Non-pigmented ciliary epithelial cell (primary cell): ENCODE measurements at regions not wholly inside any gene's neighbourhood (a gene's known extent, or its start where the extent isn't known, plus 50 kb on each side); places are given as distances from the start of the nearest gene placed in this dataset.
"Not testable (repeated sequence)": the region's sequence is repeated elsewhere in the genome, so short reads cannot be mapped to it uniquely, and the experiment has no call there.

Experiments used
- DNase-seq: peaks from one replicate; pipeline ENCODE4 v3.0.0-alpha.2; 2010; ENCODE audit warnings: low read depth

DNA sequence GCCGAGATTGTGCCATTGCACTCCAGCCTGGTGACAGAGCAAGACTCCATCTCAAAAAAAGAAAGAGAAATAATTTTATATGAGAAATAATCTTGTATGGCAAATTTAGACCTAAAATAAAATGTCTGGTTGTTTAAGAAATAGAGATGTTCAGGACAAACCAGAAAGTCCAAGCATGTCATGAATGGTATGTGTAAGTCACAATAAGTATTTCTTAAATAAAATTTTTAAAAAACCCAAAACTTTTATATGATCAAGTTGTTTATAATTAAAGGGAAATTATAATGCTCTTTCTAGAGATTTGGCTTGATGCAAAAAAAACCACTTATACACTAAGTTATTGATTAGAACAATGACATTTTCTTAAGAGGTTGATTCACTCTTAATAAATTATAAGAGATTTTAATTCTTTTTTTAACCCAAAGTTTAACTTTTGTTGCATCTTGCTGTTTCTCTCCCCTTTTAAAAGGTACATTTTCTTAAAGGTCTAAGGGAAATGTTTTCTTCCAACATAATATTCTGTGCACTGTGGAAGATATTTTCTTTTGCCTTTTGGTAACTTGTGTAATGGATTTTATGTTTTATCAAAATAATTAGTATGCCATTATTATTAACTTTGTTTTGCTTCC, 105.7 kb downstream of the RTP4 start:
- DNase-seq: no peak

- DNase-seq: not testable (repeated sequence)
Measured at GRCh38 chr3:187466306-187466705, 98.1 kb downstream of the RTP4 start.

DNA sequence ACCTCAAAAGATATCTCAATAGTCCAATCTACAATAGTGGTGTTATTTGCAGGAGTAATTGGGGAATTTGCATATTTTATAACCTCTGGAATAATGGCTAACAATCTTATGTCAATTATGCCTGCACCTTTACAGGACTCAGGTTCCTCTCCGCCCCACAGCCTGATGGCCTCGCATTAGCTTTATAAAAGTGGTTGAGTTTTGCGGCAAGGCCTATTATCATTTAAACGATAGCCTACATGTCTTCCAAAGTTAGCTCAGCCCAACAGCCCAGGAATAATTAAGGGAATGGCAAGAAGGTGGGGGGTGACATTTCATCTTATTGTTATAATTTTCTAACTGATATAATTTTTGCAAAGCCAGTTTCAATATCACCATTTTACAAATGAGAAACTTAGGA, 97.3 kb downstream of the RTP4 start:
- no peak for DNase-seq

- DNase-seq: no peak
Measured at GRCh38 chr3:187464682-187465081, 96.5 kb downstream of the RTP4 start.

GRCh38 chr3:187458921-187459320, 90.7 kb downstream of the RTP4 start:
- DNase-seq: no peak

DNA sequence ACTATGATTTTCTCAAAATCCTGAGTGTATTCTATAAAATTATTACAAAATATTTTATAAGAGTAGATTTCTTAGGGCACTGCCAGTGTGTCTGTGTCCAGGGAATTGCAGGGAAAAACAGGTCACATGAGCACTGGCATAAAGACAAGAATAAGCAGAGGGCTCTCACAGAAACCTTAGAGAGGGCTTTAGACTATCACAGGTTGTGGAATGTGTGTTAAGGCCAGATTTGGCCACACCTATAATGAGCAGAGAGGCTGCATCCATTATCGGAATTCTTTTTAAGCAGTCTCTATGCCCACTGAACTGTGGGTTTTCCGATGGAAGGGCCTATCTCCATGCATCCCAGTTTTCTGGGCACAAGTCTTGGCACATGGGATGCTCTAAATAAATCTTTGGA, 90.2 kb downstream of the RTP4 start:
- no peak for DNase-seq

- no peak for DNase-seq
Measured at GRCh38 chr3:187456250-187456649, 88.1 kb downstream of the RTP4 start.

DNA sequence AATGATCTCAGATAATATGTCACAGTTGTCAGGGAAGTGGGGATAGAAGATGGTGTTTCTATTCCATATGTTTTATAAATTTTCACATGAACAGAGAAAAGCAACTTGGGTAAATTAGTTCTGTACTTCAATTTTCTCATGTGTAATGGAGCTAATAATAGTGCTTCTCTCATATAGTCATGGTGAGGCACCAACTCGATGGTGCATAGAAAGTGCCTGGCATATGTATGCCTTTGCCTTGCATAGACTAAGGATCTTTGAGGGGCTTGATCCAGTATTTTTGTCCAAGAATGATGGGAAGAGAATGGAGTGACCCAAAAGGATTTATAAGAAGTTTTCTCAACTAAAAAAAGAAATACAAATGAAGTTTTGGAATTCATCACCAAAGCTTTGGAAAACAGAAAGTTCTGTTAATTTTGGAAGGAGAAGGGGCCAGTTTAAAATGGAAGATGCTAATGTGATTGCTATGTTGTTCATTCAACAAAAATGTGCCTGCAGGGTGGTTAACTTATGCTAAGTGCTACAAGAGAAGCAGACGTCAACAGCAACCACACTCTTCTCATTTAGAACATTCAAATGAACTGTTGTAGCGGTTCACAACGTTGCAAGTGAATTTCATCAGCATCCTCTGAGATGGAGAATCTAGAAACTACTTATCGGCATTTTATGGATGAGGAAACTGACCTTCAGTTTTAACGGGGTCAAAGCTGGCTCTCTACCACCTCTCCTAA, 86.1 kb downstream of the RTP4 start:
- no peak for DNase-seq

- no peak for DNase-seq
Measured at GRCh38 chr3:187450431-187451190, 82.4 kb downstream of the RTP4 start.

- DNase-seq: no peak
Measured at GRCh38 chr3:187448674-187449073, 80.5 kb downstream of the RTP4 start.

DNA sequence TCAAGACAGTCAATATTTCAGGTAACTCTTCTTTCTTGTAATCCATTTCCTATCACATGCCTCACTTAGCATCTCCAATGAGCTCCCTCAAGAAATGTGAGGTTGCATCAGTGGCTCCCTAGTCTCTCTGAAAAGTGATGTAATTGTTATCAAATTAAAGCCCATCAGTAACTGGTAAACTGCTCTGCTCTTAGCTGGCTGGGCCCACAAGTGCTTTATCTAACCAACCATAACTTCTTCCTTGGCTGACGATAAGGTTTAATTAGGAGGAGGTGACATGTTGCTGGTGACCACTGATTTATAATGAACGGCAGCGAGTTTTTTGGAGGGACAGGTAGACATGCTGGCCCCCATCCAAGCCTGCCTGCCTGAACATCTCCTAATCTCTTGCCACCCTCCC, 79.6 kb downstream of the RTP4 start:
- DNase-seq: no peak

DNA sequence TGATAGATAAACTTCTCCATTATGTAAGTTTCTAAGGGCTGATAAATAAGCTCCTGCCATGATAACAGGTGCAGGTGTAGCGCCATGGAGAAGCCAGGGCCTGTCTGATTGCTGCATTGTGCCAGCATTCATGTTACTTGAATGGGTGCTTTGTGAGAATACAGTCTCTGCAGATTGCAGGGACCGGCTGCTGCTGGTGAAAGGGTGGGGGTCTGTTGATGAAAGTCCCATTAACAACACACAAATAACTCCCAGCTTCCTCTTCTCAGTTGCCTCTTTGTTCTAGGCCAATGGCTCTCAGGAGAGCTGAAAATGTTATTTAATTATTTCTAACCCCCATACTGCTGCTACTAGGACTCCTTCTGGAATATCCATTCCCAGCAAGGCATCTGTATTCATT, 77.2 kb downstream of the RTP4 start:
- DNase-seq: no peak

DNA sequence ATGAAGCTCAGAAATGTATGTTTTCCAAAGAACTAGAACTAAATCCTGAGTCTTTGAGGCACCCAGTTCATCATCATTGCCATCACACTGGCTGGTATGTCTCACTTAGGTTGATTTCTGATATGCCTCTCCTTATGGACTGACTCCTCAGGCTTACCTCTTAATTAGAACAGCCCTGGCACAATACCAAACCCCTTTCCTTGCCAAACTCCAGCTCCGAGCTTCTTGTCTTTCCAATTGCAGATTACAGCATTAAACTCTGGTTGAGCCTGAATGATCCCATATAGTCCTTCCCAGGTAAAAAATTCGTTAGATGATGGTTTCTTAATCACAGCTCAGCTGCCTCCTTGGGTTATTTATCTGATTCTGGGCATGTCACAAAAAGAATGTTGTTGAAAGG, 66.3 kb downstream of the RTP4 start:
- DNase-seq: no peak

- no peak for DNase-seq
Measured at GRCh38 chr3:187430576-187430975, 62.4 kb downstream of the RTP4 start.
